Ishikawa (cell line): ENCODE measurements at regions not wholly inside any gene's neighbourhood (a gene's known extent, or its start where the extent isn't known, plus 50 kb on each side); places are given as distances from the start of the nearest gene placed in this dataset.

Source experiments
- CEBPB ChIP-seq: IDR thresholded peaks from 2 replicates; pipeline ENCODE4 v1.6.1; 2012
- CREB1 ChIP-seq: IDR thresholded peaks from 2 replicates; pipeline ENCODE4 v1.6.1; 2012; ENCODE audit warnings: low read depth
- EGR1 ChIP-seq: IDR thresholded peaks from 2 replicates; pipeline ENCODE4 v1.6.1; 2012
- EP300 ChIP-seq: IDR thresholded peaks from 2 replicates; pipeline ENCODE4 v1.6.1; 2012; ENCODE audit warnings: borderline replicate concordance
- FOXM1 ChIP-seq: IDR thresholded peaks from 2 replicates; pipeline ENCODE4 v1.6.1; 2012; ENCODE audit warnings: low read depth, borderline replicate concordance
- NFIC ChIP-seq: IDR thresholded peaks from 2 replicates; pipeline ENCODE4 v1.6.1; 2012
- RAD21 ChIP-seq: IDR thresholded peaks from 2 replicates; pipeline ENCODE4 v1.6.1; 2012; ENCODE audit warnings: low read depth
- TAF1 ChIP-seq: IDR thresholded peaks from 2 replicates; pipeline ENCODE4 v1.6.1; 2012; ENCODE audit warnings: low read depth, mild to moderate bottlenecking
- TCF12 ChIP-seq: IDR thresholded peaks from 2 replicates; pipeline ENCODE4 v1.6.1; 2012; ENCODE audit warnings: low read depth
- TEAD4 ChIP-seq: IDR thresholded peaks from 2 replicates; pipeline ENCODE4 v1.6.1; 2012
- YY1 ChIP-seq: IDR thresholded peaks from 2 replicates; pipeline ENCODE4 v1.6.1; 2012; ENCODE audit warnings: low read depth
- ZBTB7A ChIP-seq: IDR thresholded peaks from 2 replicates; pipeline ENCODE4 v1.6.1; 2012; ENCODE audit warnings: low read depth
- TF ChIP-seq, protein P1 (sequence below): IDR thresholded peaks from 2 replicates; pipeline ENCODE4 v1.6.1; 2012; ENCODE audit warnings: low read depth, mild to moderate bottlenecking
- TF ChIP-seq, protein P2 (sequence below): IDR thresholded peaks from 2 replicates; pipeline ENCODE4 v1.6.1; 2012
- TF ChIP-seq, protein P3 (sequence below): IDR thresholded peaks from 2 replicates; pipeline ENCODE4 v1.6.1; 2012

DNA sequence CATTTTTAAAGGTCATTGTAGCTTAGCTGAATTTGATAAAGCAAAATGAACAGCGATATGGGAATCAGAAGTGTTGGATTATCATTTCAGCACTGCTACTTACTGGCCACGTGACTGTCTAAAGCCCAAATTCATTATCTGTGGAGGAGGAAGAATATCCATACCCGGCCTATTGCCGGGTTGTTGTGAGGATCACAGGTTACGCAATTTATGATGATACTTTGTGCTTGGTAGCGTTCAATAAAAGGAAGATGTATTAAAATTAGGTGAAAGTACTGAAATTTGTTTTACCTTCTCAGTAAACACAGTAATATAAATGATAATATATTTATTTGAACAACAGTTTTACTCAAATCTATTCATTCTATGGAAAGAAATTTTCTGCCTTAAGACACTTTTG, 1540.2 kb downstream of the ADGRL3 start:
- no peak for TF ChIP-seq NFIC
- TF ChIP-seq RAD21, result no peak
- no peak for TF ChIP-seq FOXM1
- no peak for TF ChIP-seq EGR1
- no peak for TF ChIP-seq YY1
- TF ChIP-seq, protein P1, sequence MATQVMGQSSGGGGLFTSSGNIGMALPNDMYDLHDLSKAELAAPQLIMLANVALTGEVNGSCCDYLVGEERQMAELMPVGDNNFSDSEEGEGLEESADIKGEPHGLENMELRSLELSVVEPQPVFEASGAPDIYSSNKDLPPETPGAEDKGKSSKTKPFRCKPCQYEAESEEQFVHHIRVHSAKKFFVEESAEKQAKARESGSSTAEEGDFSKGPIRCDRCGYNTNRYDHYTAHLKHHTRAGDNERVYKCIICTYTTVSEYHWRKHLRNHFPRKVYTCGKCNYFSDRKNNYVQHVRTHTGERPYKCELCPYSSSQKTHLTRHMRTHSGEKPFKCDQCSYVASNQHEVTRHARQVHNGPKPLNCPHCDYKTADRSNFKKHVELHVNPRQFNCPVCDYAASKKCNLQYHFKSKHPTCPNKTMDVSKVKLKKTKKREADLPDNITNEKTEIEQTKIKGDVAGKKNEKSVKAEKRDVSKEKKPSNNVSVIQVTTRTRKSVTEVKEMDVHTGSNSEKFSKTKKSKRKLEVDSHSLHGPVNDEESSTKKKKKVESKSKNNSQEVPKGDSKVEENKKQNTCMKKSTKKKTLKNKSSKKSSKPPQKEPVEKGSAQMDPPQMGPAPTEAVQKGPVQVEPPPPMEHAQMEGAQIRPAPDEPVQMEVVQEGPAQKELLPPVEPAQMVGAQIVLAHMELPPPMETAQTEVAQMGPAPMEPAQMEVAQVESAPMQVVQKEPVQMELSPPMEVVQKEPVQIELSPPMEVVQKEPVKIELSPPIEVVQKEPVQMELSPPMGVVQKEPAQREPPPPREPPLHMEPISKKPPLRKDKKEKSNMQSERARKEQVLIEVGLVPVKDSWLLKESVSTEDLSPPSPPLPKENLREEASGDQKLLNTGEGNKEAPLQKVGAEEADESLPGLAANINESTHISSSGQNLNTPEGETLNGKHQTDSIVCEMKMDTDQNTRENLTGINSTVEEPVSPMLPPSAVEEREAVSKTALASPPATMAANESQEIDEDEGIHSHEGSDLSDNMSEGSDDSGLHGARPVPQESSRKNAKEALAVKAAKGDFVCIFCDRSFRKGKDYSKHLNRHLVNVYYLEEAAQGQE, result no peak
- TF ChIP-seq ZBTB7A, result no peak
- no peak for TF ChIP-seq EP300
- TF ChIP-seq, protein P2, sequence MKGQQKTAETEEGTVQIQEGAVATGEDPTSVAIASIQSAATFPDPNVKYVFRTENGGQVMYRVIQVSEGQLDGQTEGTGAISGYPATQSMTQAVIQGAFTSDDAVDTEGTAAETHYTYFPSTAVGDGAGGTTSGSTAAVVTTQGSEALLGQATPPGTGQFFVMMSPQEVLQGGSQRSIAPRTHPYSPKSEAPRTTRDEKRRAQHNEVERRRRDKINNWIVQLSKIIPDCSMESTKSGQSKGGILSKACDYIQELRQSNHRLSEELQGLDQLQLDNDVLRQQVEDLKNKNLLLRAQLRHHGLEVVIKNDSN, result no peak
- TF ChIP-seq TCF12, result no peak
- TF ChIP-seq CREB1, result no peak
- TF ChIP-seq CEBPB, result no peak
- no peak for TF ChIP-seq TEAD4

DNA sequence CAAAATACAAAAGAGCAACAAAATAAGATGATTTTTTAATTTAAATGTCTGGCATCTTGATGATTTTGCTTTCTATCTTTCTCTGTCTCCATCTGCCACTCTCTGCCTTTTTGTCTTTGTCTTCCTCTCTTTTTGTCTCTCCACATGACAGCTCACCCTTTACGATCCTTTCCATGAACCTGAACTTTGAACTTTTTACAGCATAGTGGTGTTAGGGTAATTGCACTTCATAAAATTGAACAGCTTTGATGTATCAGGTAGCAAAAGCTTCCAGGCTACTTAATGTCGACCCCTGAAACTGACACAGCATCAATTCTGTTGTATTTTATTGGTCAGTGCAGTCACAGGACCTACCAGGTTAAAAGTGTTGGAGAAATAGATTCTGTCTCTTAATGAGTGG, 1517.0 kb downstream of the ADGRL3 start:
- TF ChIP-seq, protein P2, result no peak
- TF ChIP-seq TCF12, result no peak
- no peak for TF ChIP-seq CEBPB
- TF ChIP-seq TEAD4, result no peak
- no peak for TF ChIP-seq YY1
- TF ChIP-seq CREB1, result no peak
- no peak for TF ChIP-seq EP300
- no peak for TF ChIP-seq ZBTB7A
- TF ChIP-seq RAD21, result no peak
- TF ChIP-seq, protein P3, sequence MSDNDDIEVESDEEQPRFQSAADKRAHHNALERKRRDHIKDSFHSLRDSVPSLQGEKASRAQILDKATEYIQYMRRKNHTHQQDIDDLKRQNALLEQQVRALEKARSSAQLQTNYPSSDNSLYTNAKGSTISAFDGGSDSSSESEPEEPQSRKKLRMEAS, result no peak
- TF ChIP-seq, protein P1, result no peak
- no peak for TF ChIP-seq EGR1
- no peak for TF ChIP-seq NFIC
- TF ChIP-seq TAF1, result no peak
- TF ChIP-seq FOXM1, result no peak

DNA sequence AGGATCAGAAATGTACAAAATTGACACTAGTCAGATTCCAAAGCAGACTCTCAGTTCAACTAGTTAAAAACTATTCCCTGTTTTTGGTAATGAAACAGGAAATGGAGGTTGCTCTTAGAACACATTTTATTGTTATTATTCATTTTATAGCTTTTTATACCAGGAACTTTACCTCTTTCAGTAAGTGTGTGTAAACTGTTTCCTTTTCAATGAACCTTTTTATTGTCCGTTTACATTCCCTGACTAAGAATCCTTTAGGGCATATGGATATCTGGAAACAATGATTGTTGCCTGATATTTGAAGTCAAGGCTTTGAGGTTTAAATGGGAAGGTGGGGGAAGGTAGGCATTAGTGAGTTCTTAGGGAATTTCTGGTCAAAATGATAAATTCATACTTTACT, 1511.4 kb downstream of the ADGRL3 start:
- TF ChIP-seq, protein P1, result no peak
- TF ChIP-seq EGR1 (no peak), FOXM1 (no peak), CEBPB (no peak), TAF1 (no peak), ZBTB7A (no peak), EP300 (no peak), YY1 (no peak), TCF12 (no peak), NFIC (no peak), TEAD4 (no peak), CREB1 (no peak), RAD21 (no peak)
- TF ChIP-seq, protein P2, result no peak
- TF ChIP-seq, protein P3, result no peak

DNA sequence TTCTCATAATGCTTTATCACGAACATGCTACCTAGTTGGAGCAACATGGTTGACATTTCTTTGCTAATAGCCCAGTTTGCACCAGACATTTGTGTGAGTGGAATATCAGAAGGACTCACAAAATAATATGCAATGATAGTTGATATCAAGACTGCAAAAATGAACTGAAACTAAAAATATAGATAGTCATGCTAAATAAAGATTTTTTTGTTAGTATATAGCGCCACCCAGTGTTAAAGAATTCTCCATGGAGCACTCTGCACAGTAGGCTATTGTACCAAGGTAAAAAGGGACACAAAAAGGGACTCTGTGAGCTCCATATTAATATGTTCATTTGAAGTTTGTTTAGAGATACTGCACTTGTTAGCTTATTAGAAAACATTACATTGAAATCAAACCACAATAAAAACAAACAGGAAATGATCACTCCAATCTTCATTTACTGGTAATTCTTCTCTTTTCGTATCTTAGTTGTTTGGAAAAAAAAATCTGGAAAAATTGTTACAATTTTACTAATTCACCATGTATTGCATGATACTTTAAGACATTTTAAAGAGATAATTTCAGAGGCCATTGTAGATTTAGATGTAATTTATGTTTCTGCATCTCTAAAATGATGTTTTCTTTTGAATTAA, 1509.6 kb downstream of the ADGRL3 start:
- TF ChIP-seq, protein P3, result no peak
- TF ChIP-seq FOXM1 (no peak), RAD21 (peak; percentile 70)
